ENCODE measurements at regions not wholly inside any gene's neighbourhood (a gene's known extent, or its start where the extent isn't known, plus 50 kb on each side); places are given as distances from the start of the nearest gene placed in this dataset.

GRCh38 chr5:51449026-51449425 lies 65.8 kb downstream of the ISL1 start:
- no peak for FAIRE-seq
- DNase-seq (ENCODE audit: insufficient read length, low spot score) = no peak

GRCh38 chr5:51452562-51452961 lies 69.3 kb downstream of the ISL1 start:
- DNase-seq (ENCODE audit: insufficient read length, low spot score) (no peak), FAIRE-seq (no peak)

- no peak for FAIRE-seq
- no peak for DNase-seq (ENCODE audit: insufficient read length, low spot score)
These were observed 81.9 kb downstream of the ISL1 start for GRCh38 chr5:51465165-51465564.

GRCh38 chr5:51466214-51466613 lies 83.0 kb downstream of the ISL1 start:
- DNase-seq (ENCODE audit: insufficient read length, low spot score) = no peak
- FAIRE-seq = no peak

DNA sequence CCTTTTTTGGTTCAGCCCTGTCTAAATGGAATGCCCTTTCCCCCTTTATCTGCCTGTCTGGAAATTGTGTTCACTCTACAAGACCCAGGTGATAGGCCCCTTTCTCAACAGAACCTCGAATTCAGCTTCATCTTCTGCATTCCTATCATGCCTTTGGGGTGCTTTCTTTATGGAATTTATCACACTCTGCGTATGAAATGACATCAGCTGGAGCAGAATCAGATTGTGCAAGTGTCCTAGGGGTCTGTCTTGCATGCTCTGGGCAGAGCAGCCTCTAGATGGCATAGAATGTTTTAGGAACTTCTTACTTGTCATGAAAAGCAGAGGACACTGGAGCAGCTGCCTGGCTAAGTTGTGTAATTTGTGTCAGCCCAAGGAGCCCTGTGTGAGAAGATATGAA lies 84.9 kb downstream of the ISL1 start:
- no peak for FAIRE-seq
- peak; percentile 13 for DNase-seq (ENCODE audit: insufficient read length, low spot score)

DNA sequence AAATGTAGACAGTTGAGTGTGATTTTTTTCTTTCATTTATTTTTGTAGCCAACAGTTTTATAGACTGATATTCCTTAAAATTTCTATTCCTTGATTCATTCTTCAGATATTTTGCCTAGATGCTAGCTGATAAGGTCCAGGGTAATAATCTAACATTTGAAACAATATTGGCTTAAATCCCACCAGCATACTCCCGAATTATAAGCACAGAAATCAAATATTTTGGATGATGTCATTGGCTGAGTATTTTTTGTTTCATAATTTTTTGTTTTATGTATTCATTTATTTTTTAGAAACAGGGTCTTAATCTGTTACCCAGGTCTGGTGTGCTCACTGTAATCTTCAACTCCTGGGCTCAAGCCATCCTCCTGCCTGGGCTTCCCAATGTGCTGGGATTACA lies 88.4 kb downstream of the ISL1 start:
- DNase-seq (ENCODE audit: insufficient read length, low spot score) (no peak), FAIRE-seq (no peak)

DNA sequence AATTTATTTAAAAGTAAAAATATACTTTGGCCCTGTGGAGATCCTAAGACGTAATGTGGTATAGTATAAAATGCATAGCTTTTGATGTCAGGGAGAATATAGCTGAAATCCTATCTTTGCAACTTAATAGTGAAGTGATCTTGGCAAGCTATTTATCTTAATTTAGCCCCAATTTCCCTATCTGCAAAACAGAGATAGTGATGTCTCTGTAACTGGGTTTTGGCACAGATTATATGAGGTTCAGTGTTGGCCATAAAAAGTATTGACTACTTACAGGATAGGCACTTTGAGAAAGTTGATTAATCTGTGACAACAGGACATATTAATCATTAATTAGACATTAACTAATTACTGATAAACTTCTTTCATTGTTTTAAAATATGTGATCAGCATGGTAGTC lies 89.2 kb downstream of the ISL1 start:
- DNase-seq (ENCODE audit: insufficient read length, low spot score) = no peak
- FAIRE-seq = no peak

- FAIRE-seq = no peak
- DNase-seq (ENCODE audit: insufficient read length, low spot score) = no peak
These were observed 92.4 kb downstream of the ISL1 start for GRCh38 chr5:51475628-51476027.

DNA sequence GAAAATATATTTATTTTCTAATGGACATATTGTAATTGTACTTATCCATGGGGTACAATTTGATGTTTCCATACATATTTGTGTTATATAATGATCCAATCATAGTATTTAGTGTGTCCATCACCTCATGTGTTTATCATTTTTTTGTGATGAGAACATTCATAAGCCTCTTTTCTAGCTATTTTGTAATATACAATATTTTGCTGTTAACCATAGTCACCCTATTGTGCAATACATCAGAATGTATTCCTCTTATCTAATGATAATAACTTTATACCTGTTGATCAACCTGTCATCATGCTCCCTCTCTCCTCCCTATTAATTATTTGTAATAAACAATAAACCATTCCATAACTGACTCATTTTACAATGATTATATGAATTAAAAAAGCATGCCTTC lies 93.2 kb downstream of the ISL1 start:
- FAIRE-seq = no peak
- DNase-seq (ENCODE audit: insufficient read length, low spot score) = no peak

GRCh38 chr5:51479840-51480239 lies 96.6 kb downstream of the ISL1 start:
- DNase-seq (ENCODE audit: insufficient read length, low spot score) = no peak
- no peak for FAIRE-seq

- no peak for DNase-seq (ENCODE audit: insufficient read length, low spot score)
- no peak for FAIRE-seq
These were observed 101.1 kb downstream of the ISL1 start for GRCh38 chr5:51484326-51484725.

GRCh38 chr5:51486158-51486557 lies 102.9 kb downstream of the ISL1 start:
- FAIRE-seq (no peak), DNase-seq (ENCODE audit: insufficient read length, low spot score) (no peak)

- no peak for DNase-seq (ENCODE audit: insufficient read length, low spot score)
- FAIRE-seq = no peak
These were observed 104.7 kb downstream of the ISL1 start for GRCh38 chr5:51487952-51488351.

DNA sequence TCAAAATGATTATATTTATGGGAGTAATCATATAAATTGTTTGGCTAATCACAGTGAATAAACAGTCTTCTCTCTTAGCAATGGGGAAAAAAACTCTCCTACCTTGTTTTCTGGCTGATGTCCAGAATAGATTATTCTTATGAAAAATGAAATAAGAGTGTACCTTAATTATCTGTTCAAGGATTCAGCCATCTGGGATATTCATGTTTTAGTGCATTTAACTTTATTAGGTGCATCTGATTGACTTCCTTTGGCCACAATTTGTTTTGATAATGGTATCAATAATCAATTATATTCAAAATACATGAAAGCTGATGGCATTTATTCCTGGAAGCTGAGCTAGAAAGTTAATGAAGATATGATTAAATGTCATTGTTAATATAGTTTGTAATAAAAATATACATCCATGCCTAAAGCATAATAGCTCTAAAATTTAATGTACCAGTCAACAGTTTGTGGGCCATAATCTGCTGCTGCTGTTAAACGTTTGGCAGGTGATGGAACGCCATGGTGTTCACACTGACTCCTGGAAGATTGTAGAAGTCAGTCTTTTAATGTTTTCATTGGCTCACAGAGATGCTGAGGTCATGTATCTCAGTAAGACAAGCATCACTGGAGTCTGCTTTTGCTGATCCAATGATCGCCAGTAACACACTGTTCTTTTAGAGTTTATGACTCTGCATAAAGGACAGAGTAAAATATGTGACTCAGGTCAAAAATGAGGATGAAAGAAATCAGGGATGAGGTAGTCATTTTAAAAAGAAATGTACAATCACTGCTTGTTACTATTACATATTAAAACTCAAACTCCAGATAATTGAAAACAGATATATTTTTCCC lies 105.8 kb downstream of the ISL1 start:
- FAIRE-seq = no peak
- no peak for DNase-seq (ENCODE audit: insufficient read length, low spot score)

DNA sequence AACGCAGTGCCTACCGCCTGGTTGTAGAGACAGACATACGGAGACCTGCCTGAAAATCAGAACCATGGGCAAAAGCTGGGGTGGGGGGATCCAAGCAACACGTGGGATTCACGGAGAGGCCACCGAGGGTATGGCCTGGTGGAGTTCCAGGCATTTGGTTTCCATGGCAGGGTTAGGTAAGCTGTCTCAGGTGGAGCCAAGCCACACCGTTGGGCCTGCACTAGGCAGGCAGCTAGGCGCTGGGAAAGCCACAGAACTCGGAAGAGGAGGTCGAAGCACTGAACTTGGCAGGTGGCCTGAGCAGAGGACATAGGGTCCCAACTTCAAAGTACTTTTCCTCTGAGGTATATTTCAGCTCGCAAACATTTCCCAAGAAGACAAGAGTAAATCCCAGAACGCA lies 111.6 kb downstream of the ISL1 start:
- FAIRE-seq = no peak

DNA sequence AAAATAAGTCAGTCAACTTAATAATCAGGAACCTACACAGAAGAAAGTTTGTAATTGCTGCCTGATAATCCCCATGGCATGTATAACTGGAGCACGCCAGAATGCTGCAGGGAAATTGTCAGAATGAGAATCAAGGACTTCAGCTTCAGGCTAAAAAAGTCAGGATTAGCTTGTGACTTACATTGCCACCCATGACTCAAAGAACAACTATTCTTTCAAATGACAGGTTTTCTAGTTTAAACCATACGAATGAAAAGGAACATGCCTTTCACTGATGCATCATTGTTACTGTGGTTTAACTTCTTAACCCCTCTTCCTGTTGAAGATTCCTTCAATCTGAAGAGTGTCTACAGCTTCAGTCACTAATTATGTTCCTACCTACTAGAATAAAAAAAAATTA lies 112.4 kb downstream of the ISL1 start:
- FAIRE-seq (peak; percentile 31), DNase-seq (ENCODE audit: insufficient read length, low spot score) (peak; percentile 57)

More for the DNA sequence above, 111.6 kb downstream of the ISL1 start:
- no peak for DNase-seq (ENCODE audit: insufficient read length, low spot score)

GRCh38 chr5:51517838-51518237 lies 134.6 kb downstream of the ISL1 start:
- FAIRE-seq = no peak
- no peak for DNase-seq (ENCODE audit: insufficient read length, low spot score)

- no peak for FAIRE-seq
- no peak for DNase-seq (ENCODE audit: insufficient read length, low spot score)
These were observed 135.4 kb downstream of the ISL1 start for GRCh38 chr5:51518607-51519006.

GRCh38 chr5:51521583-51521982 lies 138.3 kb downstream of the ISL1 start:
- DNase-seq (ENCODE audit: insufficient read length, low spot score) (no peak), FAIRE-seq (no peak)

DNA sequence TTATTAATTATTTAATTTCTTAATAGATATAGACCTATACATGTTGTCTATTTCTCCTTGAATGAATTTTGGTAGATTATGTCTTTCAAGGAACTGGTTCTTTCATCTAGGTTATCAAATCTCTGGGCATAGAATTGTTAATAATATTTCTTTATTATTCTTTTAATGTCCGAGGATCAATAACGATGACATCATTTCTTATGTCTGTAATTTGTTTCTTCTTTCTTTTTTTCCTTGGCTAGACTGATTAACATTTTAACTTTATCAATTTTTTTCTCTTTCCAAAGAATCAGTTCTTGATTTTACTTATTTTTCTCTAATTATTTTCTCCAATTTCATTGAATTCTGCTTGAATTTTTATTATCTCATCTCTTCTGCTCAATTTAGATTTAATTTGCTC lies 156.0 kb downstream of the ISL1 start:
- no peak for FAIRE-seq

GRCh38 chr5:51544031-51544785 lies 161.0 kb downstream of the ISL1 start:
- no peak for FAIRE-seq

More for the DNA sequence above, 156.0 kb downstream of the ISL1 start:
- no peak for DNase-seq (ENCODE audit: insufficient read length, low spot score)

DNA sequence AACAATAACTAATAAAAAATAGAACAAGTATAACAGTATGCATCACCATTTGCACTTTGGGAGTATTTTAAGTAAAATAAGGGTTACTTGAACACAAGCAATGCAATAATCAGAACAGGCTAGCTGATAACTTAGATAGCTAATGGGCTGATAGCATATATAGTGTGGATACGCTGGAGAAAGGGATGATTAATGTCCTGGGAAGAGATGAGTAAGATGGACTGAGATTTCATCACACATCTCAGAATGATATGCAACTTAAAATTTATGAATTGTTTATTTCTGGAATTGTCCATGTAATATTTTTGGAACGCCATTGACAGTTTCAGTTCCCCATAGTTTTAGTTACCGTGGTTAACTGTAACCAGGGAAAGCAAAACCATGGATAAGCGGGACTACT lies 173.6 kb downstream of the ISL1 start:
- FAIRE-seq = no peak

More at GRCh38 chr5:51544031-51544785, 161.0 kb downstream of the ISL1 start:
- DNase-seq (ENCODE audit: insufficient read length, low spot score) = no peak

More for the DNA sequence above, 173.6 kb downstream of the ISL1 start:
- DNase-seq (ENCODE audit: insufficient read length, low spot score) = no peak
